ENCODE measurements at regions not wholly inside any gene's neighbourhood (a gene's known extent, or its start where the extent isn't known, plus 50 kb on each side); places are given as distances from the start of the nearest gene placed in this dataset.

- intact Hi-C loops (cut with DNase I) = no loop called here
- Histone ChIP-seq H3K27me3 (ENCODE audit: insufficient read depth in 3 of 3, low read length in 2 of 3) (no peaks in the 10 kb centered on the region), H3K36me3 (ENCODE audit: insufficient read depth in 1 of 2, low read depth in 1 of 2) (no peaks in the 10 kb centered on the region), H3K4me3 (no peak overlapping the region), H3K27ac (no peak overlapping the region), H3K4me1 (no peaks in the 10 kb centered on the region), H3K9me3 (no peaks in the 10 kb centered on the region)
- ATAC-seq (no peak), DNase-seq (no peak)
- 53 to 60% (median 58%) methylated on average over 28 to 30 of the region's 30 CpGs for WGBS, 3 donors
- no peak for TF ChIP-seq CTCF (IDR thresholded peaks at IDR 0.05)
These were observed 339.5 kb downstream of the ALG10 start for GRCh38 chr12:34361721-34362316.

GRCh38 chr12:34363050-34363673 lies 340.9 kb downstream of the ALG10 start:
- Histone ChIP-seq H3K27ac (no peak overlapping the region), H3K36me3 (ENCODE audit: insufficient read depth in 1 of 2, low read depth in 1 of 2) (no peaks in the 10 kb centered on the region), H3K27me3 (ENCODE audit: insufficient read depth in 3 of 3, low read length in 2 of 3) (peaks cover 0 to 4% (median 0%) of the 10 kb centered on the region in 3 donors), H3K9me3 (no peaks in the 10 kb centered on the region), H3K4me1 (no peaks in the 10 kb centered on the region), H3K4me3 (no peak overlapping the region)
- intact Hi-C loops (cut with DNase I) = no loop called here
- DNase-seq (no peak), ATAC-seq (no peak)
- 58 to 64% (median 59%) methylated on average over 37 to 39 of the region's 39 CpGs for WGBS, 3 donors
- no peak for TF ChIP-seq CTCF (IDR thresholded peaks at IDR 0.05)

GRCh38 chr12:34368079-34368478 lies 345.8 kb downstream of the ALG10 start:
- Histone ChIP-seq H3K27me3 (ENCODE audit: insufficient read depth in 3 of 3, low read length in 2 of 3) (peaks cover 0 to 4% (median 0%) of the 10 kb centered on the region in 3 donors), H3K36me3 (ENCODE audit: insufficient read depth in 1 of 2, low read depth in 1 of 2) (no peaks in the 10 kb centered on the region), H3K27ac (no peak overlapping the region), H3K9me3 (no peaks in the 10 kb centered on the region), H3K4me3 (no peak overlapping the region), H3K4me1 (no peaks in the 10 kb centered on the region)
- no peak for TF ChIP-seq CTCF (IDR thresholded peaks at IDR 0.05)
- 52 to 68% (median 58%) methylated on average over 15 of the region's 15 CpGs for WGBS, 3 donors
- DNase-seq (no peak), ATAC-seq (no peak)
- intact Hi-C loops (cut with DNase I) = no loop called here

- no peak for TF ChIP-seq CTCF (IDR thresholded peaks at IDR 0.05)
- Histone ChIP-seq H3K36me3 (ENCODE audit: insufficient read depth in 1 of 2, low read depth in 1 of 2) (no peaks in the 10 kb centered on the region), H3K4me1 (no peaks in the 10 kb centered on the region), H3K9me3 (no peaks in the 10 kb centered on the region), H3K27ac (no peak overlapping the region), H3K27me3 (ENCODE audit: insufficient read depth in 3 of 3, low read length in 2 of 3) (peaks cover 0 to 4% (median 0%) of the 10 kb centered on the region in 3 donors), H3K4me3 (no peak overlapping the region)
- no peak for DNase-seq
- 59 to 62% (median 60%) methylated on average over 17 of the region's 17 CpGs for WGBS, 3 donors
- intact Hi-C loops (cut with DNase I) = no loop called here
- no peak for ATAC-seq
These were observed 348.8 kb downstream of the ALG10 start for GRCh38 chr12:34371050-34371449.

- DNase-seq (no peak), ATAC-seq (no peak)
- H3K4me3 ChIP-seq = no peak overlapping the region
- TF ChIP-seq CTCF (IDR thresholded peaks at IDR 0.05) = no peak
- WGBS, 3 donors = 57 to 64% (median 62%) methylated on average over 21 of the region's 21 CpGs
- H3K27me3 ChIP-seq (ENCODE audit: insufficient read depth in 3 of 3, low read length in 2 of 3) = peaks cover 0 to 4% (median 0%) of the 10 kb centered on the region in 3 donors
- H3K36me3 ChIP-seq (ENCODE audit: insufficient read depth in 1 of 2, low read depth in 1 of 2) = no peaks in the 10 kb centered on the region
- no peak overlapping the region for H3K27ac ChIP-seq
- H3K9me3 ChIP-seq = no peaks in the 10 kb centered on the region
- H3K4me1 ChIP-seq = no peaks in the 10 kb centered on the region
- intact Hi-C loops (cut with DNase I) = no loop called here
These were observed 349.7 kb downstream of the ALG10 start for GRCh38 chr12:34372003-34372402.

Data from psoas muscle (tissue), 7 donors.